Activated T-helper 2 cell treated with anti-CD3 and anti-CD28 coated beads, Interferon-gamma antibody, Interleukin-2, Interleukin-4, amounts not matched to agents 10 μg/mL and 5 μg/mL and 100 μg/mL, durations not matched to agents 14 hours and 24 hours and 36 hours (primary cell): ENCODE measurements at regions not wholly inside any gene's neighbourhood (a gene's known extent, or its start where the extent isn't known, plus 50 kb on each side); places are given as distances from the start of the nearest gene placed in this dataset.

Experiments used
- DNase-seq: peaks from one replicate; pipeline ENCODE4 v3.0.0; 2021; ENCODE audit warnings: low spot score
- H3K27ac Mint-ChIP-seq: one replicate; pipeline ENCODE4 v1.8.0; 2021; ENCODE audit warnings: mixed read lengths
- H3K27me3 Mint-ChIP-seq: one replicate; pipeline ENCODE4 v1.8.0; 2021; ENCODE audit warnings: low read depth, mixed read lengths
- H3K36me3 Mint-ChIP-seq: one replicate; pipeline ENCODE4 v1.8.0; 2021; ENCODE audit warnings: low read depth, mixed read lengths
- H3K4me1 Mint-ChIP-seq: one replicate; pipeline ENCODE4 v1.8.0; 2021; ENCODE audit warnings: low read depth, mixed read lengths
- H3K4me3 Mint-ChIP-seq: one replicate; pipeline ENCODE4 v1.8.0; 2021; ENCODE audit warnings: low read depth, mild to moderate bottlenecking, moderate library complexity, mixed read lengths
- H3K9me3 Mint-ChIP-seq: one replicate; pipeline ENCODE4 v1.8.0; 2021; ENCODE audit warnings: mixed read lengths
- intact Hi-C: fragments of 100-400 bp; cut with micrococcal nuclease; formaldehyde crosslinking; loops from one replicate; pipeline ENCODE4 v1.15.1; 2023

DNA sequence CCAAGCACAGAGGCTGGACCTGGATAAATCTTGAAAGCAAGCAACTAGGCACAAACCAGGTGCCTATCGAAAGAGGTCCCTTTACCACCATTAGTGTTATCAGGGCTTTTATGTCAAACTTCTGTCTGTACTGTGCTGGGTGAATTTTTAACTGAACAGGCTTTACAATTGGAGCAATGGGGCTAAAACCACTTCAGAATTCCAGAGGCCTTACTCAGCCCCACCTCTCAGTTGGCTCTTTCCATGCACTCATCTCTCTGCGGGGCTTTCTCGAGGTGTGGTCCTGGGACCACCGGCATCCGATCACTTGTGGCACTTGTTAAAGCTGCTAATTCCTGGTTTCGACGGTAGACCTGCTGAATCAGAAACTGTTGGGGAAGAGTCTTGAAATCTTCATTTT, 232.5 kb downstream of the SOX4 start:
- Mint-ChIP-seq H3K4me1 (peaks cover 22% of the 10 kb centered on the region), H3K4me3 (no peak overlapping the region), H3K27ac (no peak overlapping the region), H3K9me3 (no peaks in the 10 kb centered on the region), H3K36me3 (no peaks in the 10 kb centered on the region), H3K27me3 (no peaks in the 10 kb centered on the region)
- intact Hi-C loops: loop anchor here (2.0 to 5.0 kb wide), 2 partner anchors 75 to 101 kb away; no protein-coding TSS in a partner anchor
- DNase-seq: no peak

GRCh38 chr6:21826904-21827303, 233.4 kb downstream of the SOX4 start:
- Mint-ChIP-seq H3K27me3 (no peaks in the 10 kb centered on the region), H3K4me1 (peaks cover 31% of the 10 kb centered on the region), H3K36me3 (no peaks in the 10 kb centered on the region), H3K4me3 (no peak overlapping the region), H3K27ac (peak overlapping the region; percentile 80), H3K9me3 (no peaks in the 10 kb centered on the region)
- DNase-seq: no peak
- intact Hi-C loops: loop anchor here (2.0 to 5.0 kb wide), 2 partner anchors 76 to 100 kb away; no protein-coding TSS in a partner anchor

- peak overlapping the region; percentile 80 for H3K27ac Mint-ChIP-seq
- H3K4me1 Mint-ChIP-seq: peaks cover 33% of the 10 kb centered on the region
- no peaks in the 10 kb centered on the region for H3K27me3 Mint-ChIP-seq
- intact Hi-C loops: loop anchor here (2.0 to 5.0 kb wide), 2 partner anchors 77 to 100 kb away; no protein-coding TSS in a partner anchor
- no peak for DNase-seq
- H3K4me3 Mint-ChIP-seq: no peak overlapping the region
- no peaks in the 10 kb centered on the region for H3K9me3 Mint-ChIP-seq
- no peaks in the 10 kb centered on the region for H3K36me3 Mint-ChIP-seq
Observed at GRCh38 chr6:21827425-21828202, 234.1 kb downstream of the SOX4 start.

DNA sequence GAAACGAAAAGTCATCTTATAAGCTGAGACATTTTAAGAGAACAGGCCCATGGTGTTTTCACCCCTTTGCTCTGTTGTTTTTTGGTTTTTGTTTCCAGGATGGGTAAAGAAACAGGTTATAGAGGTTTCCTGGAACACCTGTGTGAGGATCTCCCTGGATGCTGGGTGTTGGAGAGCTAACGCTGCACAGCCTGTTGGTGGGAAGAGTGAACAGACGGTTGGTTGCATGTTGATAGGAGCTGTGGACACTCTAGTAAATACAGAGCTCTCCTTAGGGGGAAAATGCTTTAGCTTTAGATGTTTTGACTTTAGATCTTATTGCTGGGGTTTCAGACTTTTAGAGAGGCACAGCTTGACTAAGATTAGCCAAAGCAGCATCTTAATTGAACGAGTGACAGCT, 235.2 kb downstream of the SOX4 start:
- H3K27me3 Mint-ChIP-seq: no peaks in the 10 kb centered on the region
- no peaks in the 10 kb centered on the region for H3K36me3 Mint-ChIP-seq
- no peaks in the 10 kb centered on the region for H3K9me3 Mint-ChIP-seq

DNA sequence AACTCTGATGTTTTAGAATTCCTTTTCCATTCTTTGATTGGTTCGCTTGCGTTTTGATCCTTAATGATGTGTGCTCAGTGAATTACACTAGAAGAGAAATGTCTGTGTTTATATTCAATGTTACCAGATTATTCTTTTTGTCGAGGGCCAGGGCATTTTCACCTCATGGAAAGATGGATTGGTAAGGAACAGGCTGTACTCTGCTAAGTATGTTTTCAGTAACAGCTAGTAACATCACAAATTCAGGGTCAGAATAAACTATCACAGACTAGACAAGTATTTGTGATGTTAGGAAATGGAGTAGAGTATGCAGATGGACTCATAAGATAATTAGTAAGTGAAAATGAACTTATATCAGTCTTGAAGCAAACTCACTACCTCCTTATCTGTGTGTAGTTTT, 235.6 kb downstream of the SOX4 start:
- H3K27me3 Mint-ChIP-seq: no peaks in the 10 kb centered on the region
- no peaks in the 10 kb centered on the region for H3K9me3 Mint-ChIP-seq
- H3K27ac Mint-ChIP-seq: no peak overlapping the region
- H3K4me3 Mint-ChIP-seq: no peak overlapping the region
- H3K4me1 Mint-ChIP-seq: peaks cover 31% of the 10 kb centered on the region
- intact Hi-C loops: loop anchor here (5.0 kb wide), 1 partner anchor 98 kb away; no protein-coding TSS in a partner anchor
- H3K36me3 Mint-ChIP-seq: no peaks in the 10 kb centered on the region
- DNase-seq: no peak

More for the DNA sequence above, 235.2 kb downstream of the SOX4 start:
- intact Hi-C loops: loop anchor here (5.0 kb wide), 1 partner anchor 99 kb away; no protein-coding TSS in a partner anchor
- Mint-ChIP-seq H3K4me1 (peaks cover 31% of the 10 kb centered on the region), H3K4me3 (no peak overlapping the region), H3K27ac (no peak overlapping the region)
- DNase-seq: no peak

- Mint-ChIP-seq H3K36me3 (no peaks in the 10 kb centered on the region), H3K4me1 (peaks cover 49% of the 10 kb centered on the region), H3K9me3 (no peaks in the 10 kb centered on the region), H3K27me3 (no peaks in the 10 kb centered on the region), H3K4me3 (no peak overlapping the region), H3K27ac (peak overlapping the region; percentile 4)
- DNase-seq: no peak
- intact Hi-C loops: no loop called here
Observed at GRCh38 chr6:21831521-21832291, 238.2 kb downstream of the SOX4 start.

DNA sequence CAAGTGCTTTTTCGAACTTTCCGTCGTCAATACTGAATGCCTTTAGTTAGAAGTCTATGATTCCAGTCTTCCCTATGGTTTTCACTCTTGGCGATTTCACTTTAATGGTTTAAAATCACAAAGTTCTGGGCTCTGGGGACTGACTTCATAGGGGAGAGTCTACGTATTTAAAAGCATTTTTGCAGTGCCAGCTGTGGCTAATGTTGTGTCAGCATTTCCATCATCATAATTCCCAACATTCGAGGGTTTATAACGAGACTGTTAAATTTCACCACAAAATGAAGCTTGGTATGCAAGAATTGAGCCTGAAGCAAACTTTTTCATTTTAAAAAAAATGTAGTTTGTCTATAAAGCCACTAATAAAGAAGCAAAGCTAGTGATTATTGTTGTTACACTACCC, 242.7 kb downstream of the SOX4 start:
- Mint-ChIP-seq H3K4me3 (no peak overlapping the region), H3K27me3 (no peaks in the 10 kb centered on the region), H3K4me1 (peaks cover 39% of the 10 kb centered on the region), H3K36me3 (no peaks in the 10 kb centered on the region), H3K9me3 (peaks cover 4% of the 10 kb centered on the region), H3K27ac (no peak overlapping the region)
- intact Hi-C loops: loop anchor here (5.0 kb wide), 2 partner anchors 41 to 239 kb away; no protein-coding TSS in a partner anchor
- no peak for DNase-seq

- no peak for DNase-seq
- intact Hi-C loops: loop anchor here (5.0 kb wide), 2 partner anchors 40 to 240 kb away; no protein-coding TSS in a partner anchor
- peaks cover 32% of the 10 kb centered on the region for H3K4me1 Mint-ChIP-seq
- H3K27me3 Mint-ChIP-seq: no peaks in the 10 kb centered on the region
- H3K9me3 Mint-ChIP-seq: peaks cover 4% of the 10 kb centered on the region
- H3K4me3 Mint-ChIP-seq: no peak overlapping the region
- no peak overlapping the region for H3K27ac Mint-ChIP-seq
- no peaks in the 10 kb centered on the region for H3K36me3 Mint-ChIP-seq
Observed at GRCh38 chr6:21836772-21837425, 243.3 kb downstream of the SOX4 start.

DNA sequence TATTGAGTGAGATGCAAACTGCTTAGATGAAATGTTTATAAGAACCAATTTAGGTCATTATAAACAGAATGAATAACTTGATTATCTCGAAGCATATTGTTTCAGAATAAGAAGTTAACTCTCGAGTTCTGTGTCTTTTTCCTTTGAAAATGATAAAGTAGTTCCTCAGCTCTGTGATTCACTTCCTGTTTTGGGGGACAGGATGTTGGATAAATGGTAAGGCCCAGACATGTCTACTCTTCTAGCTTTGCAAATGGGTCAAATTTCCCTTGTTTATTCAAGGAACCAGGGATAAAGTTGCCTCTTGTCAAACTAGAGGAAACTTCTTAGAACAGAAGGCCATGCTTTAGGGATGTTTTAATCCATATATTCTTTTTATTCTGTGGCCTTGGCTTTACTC, 246.9 kb downstream of the SOX4 start:
- peaks cover 22% of the 10 kb centered on the region for H3K4me1 Mint-ChIP-seq
- no peak overlapping the region for H3K27ac Mint-ChIP-seq
- no peaks in the 10 kb centered on the region for H3K36me3 Mint-ChIP-seq
- H3K4me3 Mint-ChIP-seq: no peak overlapping the region
- no peak for DNase-seq
- intact Hi-C loops: no loop called here
- H3K27me3 Mint-ChIP-seq: no peaks in the 10 kb centered on the region
- peaks cover 4% of the 10 kb centered on the region for H3K9me3 Mint-ChIP-seq

GRCh38 chr6:21842875-21843645, 249.5 kb downstream of the SOX4 start:
- H3K4me1 Mint-ChIP-seq: peaks cover 30% of the 10 kb centered on the region
- H3K27ac Mint-ChIP-seq: no peak overlapping the region
- H3K4me3 Mint-ChIP-seq: no peak overlapping the region
- no peaks in the 10 kb centered on the region for H3K36me3 Mint-ChIP-seq
- H3K9me3 Mint-ChIP-seq: peaks cover 4% of the 10 kb centered on the region
- H3K27me3 Mint-ChIP-seq: no peaks in the 10 kb centered on the region
- intact Hi-C loops: no loop called here
- DNase-seq: no peak

DNA sequence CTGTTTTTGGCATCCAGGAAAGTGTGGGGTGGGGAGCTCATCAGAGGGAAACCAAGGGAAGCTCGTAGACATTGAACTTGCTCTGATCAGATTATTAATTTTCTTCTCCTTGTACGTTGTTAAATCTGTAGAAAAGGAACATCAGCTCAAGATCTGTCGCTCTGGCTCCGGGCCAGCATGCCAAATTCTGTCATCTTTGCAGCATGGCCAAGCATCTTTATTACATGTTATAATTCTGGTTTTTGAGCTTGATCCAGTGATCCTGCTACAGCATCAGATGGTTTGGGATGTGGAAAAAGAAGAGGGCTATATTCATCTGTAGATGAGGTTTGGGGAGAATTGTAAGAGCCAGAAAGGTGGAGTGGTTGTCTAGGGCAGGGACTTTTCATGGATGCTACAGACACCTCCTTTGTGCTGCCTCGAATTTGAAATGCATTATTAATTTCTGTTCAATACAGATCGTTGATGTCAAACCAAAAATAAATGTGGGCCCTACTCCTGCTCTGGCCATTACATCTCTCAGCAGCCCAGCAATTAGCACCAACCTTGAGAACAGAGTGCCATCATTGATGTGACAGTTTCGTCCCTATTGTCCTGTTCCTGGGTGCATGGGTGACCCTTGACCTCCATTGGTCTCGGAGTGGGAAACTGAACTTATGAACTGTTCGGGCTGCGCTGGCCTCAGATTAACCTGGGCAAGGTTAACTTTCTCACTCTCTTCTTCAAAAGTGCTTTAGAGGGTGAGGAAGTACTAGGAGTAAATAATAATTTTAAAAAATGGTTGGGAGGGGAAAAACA, 250.8 kb downstream of the SOX4 start:
- DNase-seq: no peak
- Mint-ChIP-seq H3K27ac (no peak overlapping the region), H3K36me3 (no peaks in the 10 kb centered on the region), H3K27me3 (no peaks in the 10 kb centered on the region), H3K9me3 (peaks cover 4% of the 10 kb centered on the region), H3K4me1 (peaks cover 31% of the 10 kb centered on the region), H3K4me3 (no peak overlapping the region)
- intact Hi-C loops: no loop called here
